ENCODE measurements at regions not wholly inside any gene's neighbourhood (a gene's known extent, or its start where the extent isn't known, plus 50 kb on each side); places are given as distances from the start of the nearest gene placed in this dataset.
"Not testable (repeated sequence)": the region's sequence is repeated elsewhere in the genome, so short reads cannot be mapped to it uniquely, and the experiment has no call there.

- H3K27me3 ChIP-seq (ENCODE audit: control insufficient read depth, insufficient read depth, low read length), result no peaks in the 10 kb centered on the region
- CTCF ChIA-PET, result interaction anchor here (0.7 kb wide), 1 partner anchor 273 kb away, joined by 3 read pairs; no protein-coding TSS in a partner anchor
- TF ChIP-seq CTCF (IDR thresholded peaks at IDR 0.05; ENCODE audit: insufficient read depth, low read depth, low read length), result no peak
- POLR2A ChIA-PET, result no interaction called here
- DNase-seq (ENCODE audit: low read depth), result peak; percentile 1
- no peak overlapping the region for H3K4me3 ChIP-seq (ENCODE audit: low read depth, low read length)
- H3K36me3 ChIP-seq (ENCODE audit: control insufficient read depth, insufficient read depth, low read length), result no peaks in the 10 kb centered on the region
Measured at GRCh38 chr5:152178350-152178699, 226.8 kb downstream of the NMUR2 start.

GRCh38 chr5:152177626-152178349, 227.3 kb downstream of the NMUR2 start:
- TF ChIP-seq CTCF (IDR thresholded peaks at IDR 0.05; ENCODE audit: insufficient read depth, low read depth, low read length), result no peak
- CTCF ChIA-PET, result interaction anchor here (0.7 kb wide), 1 partner anchor 272 kb away, joined by 3 read pairs; no protein-coding TSS in a partner anchor
- no peaks in the 10 kb centered on the region for H3K27me3 ChIP-seq (ENCODE audit: control insufficient read depth, insufficient read depth, low read length)
- no peaks in the 10 kb centered on the region for H3K36me3 ChIP-seq (ENCODE audit: control insufficient read depth, insufficient read depth, low read length)
- DNase-seq (ENCODE audit: low read depth), result peak; percentile 2
- POLR2A ChIA-PET, result no interaction called here
- no peak overlapping the region for H3K4me3 ChIP-seq (ENCODE audit: low read depth, low read length)

GRCh38 chr5:152171888-152172287, 233.2 kb downstream of the NMUR2 start:
- TF ChIP-seq CTCF (IDR thresholded peaks at IDR 0.05; ENCODE audit: insufficient read depth, low read depth, low read length), result no peak
- no peak for DNase-seq (ENCODE audit: low read depth)
- Histone ChIP-seq H3K27me3 (ENCODE audit: control insufficient read depth, insufficient read depth, low read length) (no peaks in the 10 kb centered on the region), H3K36me3 (ENCODE audit: control insufficient read depth, insufficient read depth, low read length) (no peaks in the 10 kb centered on the region), H3K4me3 (ENCODE audit: low read depth, low read length) (no peak overlapping the region)
- ChIA-PET POLR2A (no interaction called here), CTCF (no interaction called here)

- DNase-seq (ENCODE audit: low read depth), result no peak
- POLR2A ChIA-PET, result no interaction called here
- H3K36me3 ChIP-seq (ENCODE audit: control insufficient read depth, insufficient read depth, low read length), result no peaks in the 10 kb centered on the region
- no peaks in the 10 kb centered on the region for H3K27me3 ChIP-seq (ENCODE audit: control insufficient read depth, insufficient read depth, low read length)
- TF ChIP-seq CTCF (IDR thresholded peaks at IDR 0.05; ENCODE audit: insufficient read depth, low read depth, low read length), result no peak
- CTCF ChIA-PET, result no interaction called here
- no peak overlapping the region for H3K4me3 ChIP-seq (ENCODE audit: low read depth, low read length)
Measured at GRCh38 chr5:152170350-152170749, 234.7 kb downstream of the NMUR2 start.

- no peak overlapping the region for H3K4me3 ChIP-seq (ENCODE audit: low read depth, low read length)
- no peak for TF ChIP-seq CTCF (IDR thresholded peaks at IDR 0.05; ENCODE audit: insufficient read depth, low read depth, low read length)
- POLR2A ChIA-PET, result no interaction called here
- CTCF ChIA-PET, result interaction anchor here (1.1 kb wide), 1 partner anchor 22 kb away, joined by 3 read pairs; no protein-coding TSS in a partner anchor
- DNase-seq (ENCODE audit: low read depth), result no peak
- no peaks in the 10 kb centered on the region for H3K36me3 ChIP-seq (ENCODE audit: control insufficient read depth, insufficient read depth, low read length)
- H3K27me3 ChIP-seq (ENCODE audit: control insufficient read depth, insufficient read depth, low read length), result no peaks in the 10 kb centered on the region
Measured at GRCh38 chr5:152164860-152165259, 240.2 kb upstream of the GLRA1 start.

GRCh38 chr5:152159894-152160293, 235.2 kb upstream of the GLRA1 start:
- CTCF ChIA-PET, result interaction anchor here (2.7 kb wide), 1 partner anchor 16 kb away, joined by 12 read pairs; no protein-coding TSS in a partner anchor
- DNase-seq (ENCODE audit: low read depth); H3K36me3 ChIP-seq (ENCODE audit: control insufficient read depth, insufficient read depth, low read length); POLR2A ChIA-PET; H3K4me3 ChIP-seq (ENCODE audit: low read depth, low read length); H3K27me3 ChIP-seq (ENCODE audit: control insufficient read depth, insufficient read depth, low read length): not testable (repeated sequence)

- H3K36me3 ChIP-seq (ENCODE audit: control insufficient read depth, insufficient read depth, low read length); POLR2A ChIA-PET; H3K27me3 ChIP-seq (ENCODE audit: control insufficient read depth, insufficient read depth, low read length); DNase-seq (ENCODE audit: low read depth); H3K4me3 ChIP-seq (ENCODE audit: low read depth, low read length); CTCF ChIA-PET: not testable (repeated sequence)
Measured at GRCh38 chr5:152154452-152154851, 229.8 kb upstream of the GLRA1 start.

All from BJ (cell line).